ENCODE measurements at regions not wholly inside any gene's neighbourhood (a gene's known extent, or its start where the extent isn't known, plus 50 kb on each side); places are given as distances from the start of the nearest gene placed in this dataset.
A peak's percentile ranks its signal among the peaks of the same experiment; 100 is the strongest.

DNA sequence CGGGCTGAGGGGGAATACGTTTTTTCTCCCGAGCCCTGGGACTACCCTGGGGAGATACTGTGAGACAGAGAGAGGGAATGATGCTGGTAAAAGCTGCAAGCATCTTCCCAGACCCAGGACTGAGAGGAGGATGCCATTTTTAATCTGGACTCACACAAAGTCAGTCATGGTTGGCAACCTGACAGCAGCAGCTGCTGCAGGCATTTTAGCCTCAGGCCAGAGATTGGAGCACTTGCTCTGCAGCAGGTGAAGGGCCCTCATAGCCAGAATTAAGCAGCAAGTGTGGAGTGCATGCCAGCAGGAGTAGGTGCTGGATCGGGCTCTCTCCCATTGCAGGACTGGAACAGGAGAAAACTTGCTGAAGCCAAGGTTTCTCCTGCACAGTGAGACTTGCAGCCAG lies 361.1 kb upstream of the CLEC14A start:
- 42 to 58% (median 49%) methylated on average over 3 to 4 of the region's 4 CpGs for WGBS, 5 donors
- peak in 1 of 2 donors; percentile 13 for DNase-seq

GRCh38 chr14:38611928-38612327 lies 356.0 kb upstream of the CLEC14A start:
- TF ChIP-seq POLR2A (IDR thresholded peaks at IDR 0.05), result no peak
- TF ChIP-seq EP300 (IDR thresholded peaks at IDR 0.05), result no peak
- TF ChIP-seq CTCF (IDR thresholded peaks at IDR 0.05), result no peak
- TF ChIP-seq POLR2AphosphoS5 (IDR thresholded peaks at IDR 0.05), result no peak
- peaks cover 0 to 10% (median 3%) of the 10 kb centered on the region in 4 donors for H3K9me3 ChIP-seq
- no peak for DNase-seq
- H3K27ac ChIP-seq, result no peak overlapping the region
- intact Hi-C loops (cut with DNase I; ENCODE audit: low total_unique reads), result no loop called here
- WGBS, 5 donors, result 36 to 64% (median 52%) methylated on average over 2 of the region's 2 CpGs
- H3K4me1 ChIP-seq, result no peaks in the 10 kb centered on the region
- no peak overlapping the region for H3K4me3 ChIP-seq
- no peaks in the 10 kb centered on the region for H3K27me3 ChIP-seq
- H3K36me3 ChIP-seq, result no peaks in the 10 kb centered on the region

More for the DNA sequence above, 361.1 kb upstream of the CLEC14A start:
- TF ChIP-seq EP300 (IDR thresholded peaks at IDR 0.05) (no peak), POLR2AphosphoS5 (IDR thresholded peaks at IDR 0.05) (no peak), CTCF (IDR thresholded peaks at IDR 0.05) (no peak), POLR2A (IDR thresholded peaks at IDR 0.05) (no peak)
- Histone ChIP-seq H3K9me3 (peaks cover 0 to 4% (median 1%) of the 10 kb centered on the region in 4 donors), H3K27ac (no peak overlapping the region), H3K36me3 (no peaks in the 10 kb centered on the region), H3K27me3 (no peaks in the 10 kb centered on the region), H3K4me1 (no peaks in the 10 kb centered on the region), H3K4me3 (no peak overlapping the region)
- intact Hi-C loops (cut with DNase I; ENCODE audit: low total_unique reads), result no loop called here

GRCh38 chr14:38608244-38608643 lies 352.4 kb upstream of the CLEC14A start:
- no peak for DNase-seq
- intact Hi-C loops (cut with DNase I; ENCODE audit: low total_unique reads), result no loop called here
- H3K36me3 ChIP-seq, result no peaks in the 10 kb centered on the region
- peaks cover 0 to 10% (median 3%) of the 10 kb centered on the region in 4 donors for H3K9me3 ChIP-seq
- no peaks in the 10 kb centered on the region for H3K27me3 ChIP-seq
- H3K4me1 ChIP-seq, result no peaks in the 10 kb centered on the region
- 60 to 95% (median 85%) methylated on average over 1 of the region's 1 CpG for WGBS, 5 donors
- no peak for TF ChIP-seq EP300 (IDR thresholded peaks at IDR 0.05)
- no peak for TF ChIP-seq CTCF (IDR thresholded peaks at IDR 0.05)
- TF ChIP-seq POLR2A (IDR thresholded peaks at IDR 0.05), result no peak
- no peak for TF ChIP-seq POLR2AphosphoS5 (IDR thresholded peaks at IDR 0.05)
- H3K4me3 ChIP-seq, result no peak overlapping the region
- no peak overlapping the region for H3K27ac ChIP-seq

DNA sequence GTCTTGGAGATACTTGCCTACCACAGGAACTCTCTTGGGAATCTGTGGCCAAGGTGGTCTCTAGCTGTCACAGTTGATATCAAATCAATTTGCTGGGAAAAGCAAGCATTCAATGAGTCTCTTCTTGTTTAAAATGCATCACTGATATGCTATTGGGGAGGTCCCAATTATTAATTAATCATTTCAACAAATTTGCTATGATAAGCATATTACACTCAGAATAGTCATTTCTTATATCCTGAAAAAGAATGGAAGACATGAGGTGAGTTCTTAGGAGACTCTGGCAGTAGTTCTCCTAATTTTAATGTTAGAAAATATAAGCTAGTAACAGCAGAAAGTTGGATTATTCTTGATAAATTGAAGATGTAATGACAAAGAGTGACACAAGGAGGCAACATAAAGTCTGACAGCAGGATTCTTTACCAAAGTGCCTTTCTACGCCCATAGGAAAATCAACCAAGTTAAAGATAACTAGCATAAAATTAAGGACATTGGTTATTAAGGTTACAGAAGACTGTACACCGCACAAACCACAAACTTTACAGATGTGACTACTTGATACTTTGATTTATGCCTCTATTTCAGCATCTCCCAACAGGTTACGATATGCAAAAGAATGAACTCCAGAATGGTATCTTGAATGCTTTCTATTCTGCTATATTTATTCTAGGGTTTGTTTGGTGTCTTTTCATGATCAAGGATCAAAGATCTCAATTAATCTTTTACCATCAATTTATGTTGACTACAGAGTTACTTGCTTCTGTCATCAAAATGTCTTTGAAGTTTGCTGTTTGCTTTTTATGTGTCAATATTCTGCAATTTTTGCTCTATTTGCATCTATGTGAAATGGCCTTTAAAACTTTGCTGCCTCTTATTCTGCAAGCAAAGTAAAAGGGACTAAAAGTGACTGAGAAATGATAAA lies 349.6 kb upstream of the CLEC14A start:
- no peaks in the 10 kb centered on the region for H3K4me1 ChIP-seq
- H3K27me3 ChIP-seq, result no peaks in the 10 kb centered on the region
- 57 to 75% (median 61%) methylated on average over 3 of the region's 3 CpGs for WGBS, 5 donors
- peaks cover 0 to 10% (median 3%) of the 10 kb centered on the region in 4 donors for H3K9me3 ChIP-seq
- H3K27ac ChIP-seq, result no peak overlapping the region
- intact Hi-C loops (cut with DNase I; ENCODE audit: low total_unique reads), result no loop called here
- no peak overlapping the region for H3K4me3 ChIP-seq
- no peaks in the 10 kb centered on the region for H3K36me3 ChIP-seq
- DNase-seq, result no peak
- TF ChIP-seq POLR2AphosphoS5 (IDR thresholded peaks at IDR 0.05) (no peak), EP300 (IDR thresholded peaks at IDR 0.05) (no peak), POLR2A (IDR thresholded peaks at IDR 0.05) (no peak), CTCF (IDR thresholded peaks at IDR 0.05) (no peak)

Data from stomach (tissue), 8 donors.